ENCODE measurements at regions not wholly inside any gene's neighbourhood (a gene's known extent, or its start where the extent isn't known, plus 50 kb on each side); places are given as distances from the start of the nearest gene placed in this dataset.

DNA sequence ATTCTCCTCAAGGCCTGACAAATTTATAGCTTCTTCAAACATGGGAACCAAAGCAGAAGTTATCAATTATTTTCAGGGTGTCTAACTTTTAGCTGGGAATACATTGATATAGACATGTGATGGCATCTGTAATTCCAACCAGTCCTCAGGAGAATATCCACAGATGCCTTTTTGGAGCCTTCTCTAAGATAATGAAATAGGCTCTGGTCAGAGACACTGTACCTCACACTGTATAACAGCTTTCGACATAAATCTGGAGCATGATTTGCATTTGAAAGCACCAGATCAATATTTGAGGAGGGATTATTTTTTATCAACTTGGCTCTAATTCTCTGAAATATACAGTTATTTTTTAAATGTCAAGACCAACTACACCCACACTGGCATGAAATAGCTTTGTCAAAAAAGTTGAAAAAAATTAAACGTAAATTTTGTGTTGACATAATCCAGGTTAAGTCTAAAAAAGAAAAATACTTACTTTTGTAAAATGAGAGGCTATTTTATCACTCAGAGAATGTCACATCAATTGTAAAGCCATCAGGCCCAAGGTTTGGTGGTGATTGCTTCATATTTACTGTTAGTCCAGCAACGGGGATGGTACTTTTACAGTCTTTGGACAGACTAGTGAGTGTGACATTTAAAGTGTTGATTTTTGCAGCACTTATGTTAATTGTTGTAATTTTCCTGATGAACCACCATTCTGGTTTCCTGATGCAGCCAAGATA, 177.0 kb upstream of the SP8 start:
- TF ChIP-seq RAD21 (IDR thresholded peaks at IDR 0.05; ENCODE audit: low read length) (no peak), CEBPB (IDR thresholded peaks at IDR 0.05; ENCODE audit: low read depth, low read length) (no peak), POLR2A (IDR thresholded peaks at IDR 0.05; ENCODE audit: low read depth, low read length) (no peak), RCOR1 (IDR thresholded peaks at IDR 0.05; ENCODE audit: insufficient replicate concordance, low read length) (no peak), RFX5 (IDR thresholded peaks at IDR 0.05; ENCODE audit: low read depth, low read length) (no peak), FOS (IDR thresholded peaks at IDR 0.05; ENCODE audit: low read depth, low read length) (no peak), SMC3 (IDR thresholded peaks at IDR 0.05; ENCODE audit: low read depth, low read length) (no peak)
- TF ChIP-seq, protein P1, sequence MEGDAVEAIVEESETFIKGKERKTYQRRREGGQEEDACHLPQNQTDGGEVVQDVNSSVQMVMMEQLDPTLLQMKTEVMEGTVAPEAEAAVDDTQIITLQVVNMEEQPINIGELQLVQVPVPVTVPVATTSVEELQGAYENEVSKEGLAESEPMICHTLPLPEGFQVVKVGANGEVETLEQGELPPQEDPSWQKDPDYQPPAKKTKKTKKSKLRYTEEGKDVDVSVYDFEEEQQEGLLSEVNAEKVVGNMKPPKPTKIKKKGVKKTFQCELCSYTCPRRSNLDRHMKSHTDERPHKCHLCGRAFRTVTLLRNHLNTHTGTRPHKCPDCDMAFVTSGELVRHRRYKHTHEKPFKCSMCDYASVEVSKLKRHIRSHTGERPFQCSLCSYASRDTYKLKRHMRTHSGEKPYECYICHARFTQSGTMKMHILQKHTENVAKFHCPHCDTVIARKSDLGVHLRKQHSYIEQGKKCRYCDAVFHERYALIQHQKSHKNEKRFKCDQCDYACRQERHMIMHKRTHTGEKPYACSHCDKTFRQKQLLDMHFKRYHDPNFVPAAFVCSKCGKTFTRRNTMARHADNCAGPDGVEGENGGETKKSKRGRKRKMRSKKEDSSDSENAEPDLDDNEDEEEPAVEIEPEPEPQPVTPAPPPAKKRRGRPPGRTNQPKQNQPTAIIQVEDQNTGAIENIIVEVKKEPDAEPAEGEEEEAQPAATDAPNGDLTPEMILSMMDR (conservative IDR thresholded peaks at IDR 0.05; ENCODE audit: low read depth, low read length): no peak
